Right atrium auricular region (tissue), 2 donors: ENCODE measurements at regions not wholly inside any gene's neighbourhood (a gene's known extent, or its start where the extent isn't known, plus 50 kb on each side); places are given as distances from the start of the nearest gene placed in this dataset.

Source experiments
- DNase-seq: peaks from one replicate; pipeline ENCODE4 v3.0.0-alpha.2; 2019; ENCODE audit warnings: low spot score
- H3K27ac ChIP-seq, 2 donors: fragments of 200-600 bp; sonication (generic); 1 replicate in 1 of 2; 2 replicates in 1 of 2; pipeline ENCODE4 v1.5.1; 2016 to 2019
- H3K27me3 ChIP-seq, 2 donors: fragments of 200-600 bp; sonication (generic); one replicate each; pipeline versions ENCODE4 v1.5.1 to v1.6.0; 2017 to 2019
- H3K36me3 ChIP-seq: fragments of 200-600 bp; sonication (generic); one replicate; pipeline ENCODE4 v1.5.1; 2016
- H3K4me1 ChIP-seq, 2 donors: fragments of 200-600 bp; sonication (generic); one replicate each; pipeline versions ENCODE4 v1.5.1 to v1.6.0; 2017 to 2019
- H3K4me3 ChIP-seq, 2 donors: fragments of 200-600 bp; sonication (generic); 1 replicate in 1 of 2; 2 replicates in 1 of 2; pipeline ENCODE4 v1.5.1; 2017 to 2019; ENCODE audit warnings: mild to moderate bottlenecking in 1 of 2, moderate library complexity in 1 of 2
- H3K9me3 ChIP-seq, 2 donors: fragments of 200-600 bp; sonication (generic); one replicate each; pipeline ENCODE4 v1.5.1; 2019
- CTCF ChIP-seq, 2 donors: fragments of 200-600 bp; sonication (generic); IDR thresholded peaks; one replicate each; pipeline ENCODE4 v1.5.1; 2019; ENCODE audit warnings: antibody characterized with exemption in 2 of 2

GRCh38 chr9:115637661-115638060 is 515.9 kb upstream of the PAPPA start:
- DNase-seq = no peak
- no peaks in the 10 kb centered on the region for H3K27me3 ChIP-seq
- H3K4me1 ChIP-seq = no peaks in the 10 kb centered on the region
- H3K9me3 ChIP-seq = no peaks in the 10 kb centered on the region
- no peak overlapping the region for H3K4me3 ChIP-seq
- TF ChIP-seq CTCF (IDR thresholded peaks at IDR 0.05) = no peak
- H3K36me3 ChIP-seq = no peaks in the 10 kb centered on the region
- no peak overlapping the region for H3K27ac ChIP-seq

- DNase-seq = no peak
- Histone ChIP-seq H3K4me3 (no peak overlapping the region), H3K36me3 (no peaks in the 10 kb centered on the region), H3K27ac (no peak overlapping the region), H3K9me3 (no peaks in the 10 kb centered on the region), H3K27me3 (no peaks in the 10 kb centered on the region), H3K4me1 (no peaks in the 10 kb centered on the region)
- TF ChIP-seq CTCF (IDR thresholded peaks at IDR 0.05) = no peak
Measured at GRCh38 chr9:115640887-115641286, 512.7 kb upstream of the PAPPA start.

GRCh38 chr9:115642285-115642684 is 511.3 kb upstream of the PAPPA start:
- no peak overlapping the region for H3K27ac ChIP-seq
- no peaks in the 10 kb centered on the region for H3K36me3 ChIP-seq
- TF ChIP-seq CTCF (IDR thresholded peaks at IDR 0.05) = no peak
- no peaks in the 10 kb centered on the region for H3K9me3 ChIP-seq
- no peaks in the 10 kb centered on the region for H3K4me1 ChIP-seq
- no peak for DNase-seq
- H3K27me3 ChIP-seq = no peaks in the 10 kb centered on the region
- no peak overlapping the region for H3K4me3 ChIP-seq

GRCh38 chr9:115643948-115644727 is 509.5 kb upstream of the PAPPA start:
- no peak for TF ChIP-seq CTCF (IDR thresholded peaks at IDR 0.05)
- Histone ChIP-seq H3K27ac (no peak overlapping the region), H3K4me1 (no peaks in the 10 kb centered on the region), H3K27me3 (no peaks in the 10 kb centered on the region), H3K4me3 (no peak overlapping the region), H3K9me3 (no peaks in the 10 kb centered on the region), H3K36me3 (no peaks in the 10 kb centered on the region)
- DNase-seq = no peak

GRCh38 chr9:115649991-115650472 is 503.6 kb upstream of the PAPPA start:
- no peaks in the 10 kb centered on the region for H3K36me3 ChIP-seq
- peak overlapping the region; percentile 68 to 69 for H3K27ac ChIP-seq
- TF ChIP-seq CTCF (IDR thresholded peaks at IDR 0.05) = no peak
- no peak overlapping the region for H3K4me3 ChIP-seq
- no peaks in the 10 kb centered on the region for H3K4me1 ChIP-seq
- peak; percentile 94 for DNase-seq
- no peaks in the 10 kb centered on the region for H3K9me3 ChIP-seq
- H3K27me3 ChIP-seq = no peaks in the 10 kb centered on the region

GRCh38 chr9:115650768-115651167 is 502.8 kb upstream of the PAPPA start:
- no peak for DNase-seq
- Histone ChIP-seq H3K4me1 (no peaks in the 10 kb centered on the region), H3K4me3 (no peak overlapping the region), H3K27me3 (no peaks in the 10 kb centered on the region), H3K27ac (peak overlapping the region; percentile 68 to 69), H3K9me3 (no peaks in the 10 kb centered on the region), H3K36me3 (no peaks in the 10 kb centered on the region)
- no peak for TF ChIP-seq CTCF (IDR thresholded peaks at IDR 0.05)
